Skeletal muscle tissue (tissue), 3 donors: ENCODE measurements at regions not wholly inside any gene's neighbourhood (a gene's known extent, or its start where the extent isn't known, plus 50 kb on each side); places are given as distances from the start of the nearest gene placed in this dataset.

Source experiments
- H3K27ac ChIP-seq: one replicate; pipeline ENCODE4 v1.7.0; 2013; ENCODE audit warnings: mild to moderate bottlenecking, low read depth, low read length, inconsistent platforms
- H3K27me3 ChIP-seq, 3 donors: one replicate each; pipeline ENCODE4 v1.7.0; 2013; ENCODE audit warnings: low read length in 3 of 3; ENCODE audit not compliant: control insufficient read depth in 3 of 3, insufficient read depth in 3 of 3
- H3K36me3 ChIP-seq, 3 donors: one replicate each; pipeline ENCODE4 v1.7.0; 2013; ENCODE audit warnings: low read length in 3 of 3; ENCODE audit not compliant: control insufficient read depth in 3 of 3, insufficient read depth in 3 of 3
- H3K4me1 ChIP-seq, 3 donors: one replicate each; pipeline ENCODE4 v1.7.0; 2013; ENCODE audit warnings: low read length in 3 of 3, mild to moderate bottlenecking in 3 of 3; ENCODE audit not compliant: control insufficient read depth in 3 of 3, insufficient read depth in 3 of 3
- H3K4me3 ChIP-seq, 3 donors: one replicate each; pipeline ENCODE4 v1.7.0; 2013; ENCODE audit warnings: low read length in 3 of 3
- H3K9ac ChIP-seq, 3 donors: one replicate each; pipeline ENCODE4 v1.7.0; 2013; ENCODE audit warnings: low read length in 3 of 3, mild to moderate bottlenecking in 3 of 3, moderate library complexity in 2 of 3, low read depth in 1 of 3
- H3K9me3 ChIP-seq, 3 donors: one replicate each; pipeline ENCODE4 v1.7.0; 2013; ENCODE audit warnings: low read length in 3 of 3; ENCODE audit not compliant: control insufficient read depth in 3 of 3
- donor health status: Osteomylitis.

DNA sequence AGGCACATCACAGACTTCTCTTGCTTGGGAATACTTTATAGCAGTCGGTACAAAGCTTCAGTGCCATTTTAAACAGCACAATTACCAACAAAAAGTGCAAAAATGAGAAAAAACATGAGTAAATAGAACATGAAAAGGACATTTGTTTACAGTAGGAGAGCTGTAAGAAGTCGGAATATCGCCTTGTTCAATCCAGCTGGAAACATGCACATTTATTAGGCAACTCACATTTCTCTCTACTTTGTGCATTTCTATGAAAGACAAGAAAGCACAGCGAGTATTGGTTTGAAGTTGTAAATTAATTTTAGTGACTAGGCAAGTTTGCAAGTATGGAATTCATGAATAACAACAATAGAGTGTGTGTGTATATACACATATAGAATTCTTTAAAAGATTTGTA is 484.7 kb downstream of the DACH1 start:
- Histone ChIP-seq H3K4me1 (no peaks in the 10 kb centered on the region), H3K4me3 (no peak overlapping the region), H3K27me3 (no peaks in the 10 kb centered on the region), H3K9me3 (no peaks in the 10 kb centered on the region), H3K27ac (no peak overlapping the region), H3K9ac (no peak overlapping the region), H3K36me3 (no peaks in the 10 kb centered on the region)

DNA sequence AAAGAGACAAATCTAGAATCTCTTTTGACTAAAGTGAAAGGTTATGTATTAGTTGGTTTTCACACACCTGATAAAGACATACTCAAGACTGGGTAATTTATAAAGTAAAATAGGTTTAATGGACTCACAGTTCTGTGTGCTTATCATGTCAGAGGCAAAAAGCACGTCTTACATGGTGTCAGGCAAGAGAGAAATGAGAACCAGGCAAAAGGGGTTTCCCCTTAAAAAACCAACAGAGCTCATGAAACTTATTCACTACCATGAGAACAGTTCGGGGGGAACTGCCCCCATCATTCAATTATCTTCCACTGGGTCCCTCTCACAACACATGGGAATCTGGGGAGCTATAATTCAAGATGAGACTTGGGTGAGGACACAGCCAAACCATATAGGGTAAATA is 486.8 kb downstream of the DACH1 start:
- Histone ChIP-seq H3K27me3 (no peaks in the 10 kb centered on the region), H3K9ac (no peak overlapping the region), H3K4me1 (no peaks in the 10 kb centered on the region), H3K27ac (no peak overlapping the region), H3K4me3 (no peak overlapping the region), H3K36me3 (no peaks in the 10 kb centered on the region), H3K9me3 (no peaks in the 10 kb centered on the region)

DNA sequence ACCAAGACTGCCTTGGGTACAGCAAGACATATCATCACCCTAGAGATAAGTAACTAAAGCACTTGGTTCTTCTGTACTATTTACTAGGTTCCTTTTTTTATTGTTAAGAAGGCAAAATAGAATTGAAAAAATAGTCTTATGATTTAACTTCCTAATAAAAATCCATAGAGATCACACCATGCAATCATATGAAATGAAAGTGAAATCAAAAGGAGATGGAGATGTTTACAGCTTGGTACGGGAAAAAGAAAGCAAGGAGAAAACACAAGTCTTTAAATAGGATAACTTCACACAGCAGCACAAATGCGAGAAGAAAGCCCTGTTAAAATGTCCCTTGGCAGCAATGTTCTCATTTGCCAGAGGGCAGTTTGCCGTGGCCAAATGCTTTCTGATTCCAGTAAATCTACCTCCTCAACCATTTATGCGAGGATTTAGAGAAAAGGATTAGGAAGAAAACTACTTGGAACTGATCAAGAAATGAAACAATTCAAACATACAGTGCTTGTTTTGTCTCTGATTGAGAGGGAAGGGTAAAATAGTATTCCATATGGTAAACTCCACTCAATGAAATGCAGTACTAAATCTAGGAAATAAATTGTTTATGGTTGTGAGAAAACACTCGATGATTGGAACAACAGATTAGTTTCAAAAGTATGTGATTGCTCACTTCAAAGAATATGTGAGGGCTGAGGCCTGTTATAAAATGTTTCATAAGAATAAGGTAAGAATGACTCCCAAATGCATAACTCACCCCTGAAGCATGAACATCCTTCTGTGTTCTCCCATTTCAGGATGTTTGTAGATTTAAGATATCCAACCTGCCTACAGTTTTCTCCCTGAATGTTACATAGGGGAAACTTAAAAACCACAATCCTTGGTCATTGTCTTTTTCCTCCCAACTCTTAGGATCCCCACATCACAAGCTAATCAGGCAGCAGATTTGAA is 487.8 kb downstream of the DACH1 start:
- Histone ChIP-seq H3K36me3 (no peaks in the 10 kb centered on the region), H3K4me3 (peak overlapping the region; percentile 14 to 57 (median 51)), H3K9ac (no peak overlapping the region), H3K9me3 (no peaks in the 10 kb centered on the region), H3K27ac (peak overlapping the region; percentile 59), H3K4me1 (no peaks in the 10 kb centered on the region), H3K27me3 (no peaks in the 10 kb centered on the region)

DNA sequence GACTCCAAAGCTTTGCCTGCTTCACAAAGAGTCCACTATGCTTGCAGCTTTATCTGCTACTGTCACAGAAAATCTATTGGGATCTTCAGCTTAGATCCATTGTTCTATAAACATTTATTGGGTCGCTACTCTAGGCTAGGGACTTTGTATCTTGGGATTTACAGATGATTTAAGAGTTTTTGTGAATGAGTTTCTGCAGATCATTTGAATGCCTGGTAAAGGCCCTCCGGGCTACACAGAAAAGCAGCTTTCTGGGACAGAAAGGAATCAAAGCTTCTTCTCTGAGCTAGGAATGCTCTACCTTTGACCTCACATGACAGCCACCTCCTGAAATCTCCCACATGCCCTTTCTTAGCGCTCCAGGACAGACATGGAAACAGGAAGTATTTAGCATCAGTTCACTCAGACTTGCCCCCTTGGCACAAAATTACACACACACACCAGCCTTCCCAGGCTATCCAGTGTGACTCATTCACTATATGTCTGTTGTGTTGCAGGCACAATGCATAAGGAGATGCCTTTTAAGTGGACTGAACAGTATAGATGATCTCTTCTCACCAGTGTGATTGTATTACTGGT is 492.4 kb downstream of the DACH1 start:
- Histone ChIP-seq H3K36me3 (no peaks in the 10 kb centered on the region), H3K4me1 (no peaks in the 10 kb centered on the region), H3K4me3 (no peak overlapping the region), H3K27ac (no peak overlapping the region), H3K27me3 (no peaks in the 10 kb centered on the region), H3K9me3 (no peaks in the 10 kb centered on the region), H3K9ac (no peak overlapping the region)

DNA sequence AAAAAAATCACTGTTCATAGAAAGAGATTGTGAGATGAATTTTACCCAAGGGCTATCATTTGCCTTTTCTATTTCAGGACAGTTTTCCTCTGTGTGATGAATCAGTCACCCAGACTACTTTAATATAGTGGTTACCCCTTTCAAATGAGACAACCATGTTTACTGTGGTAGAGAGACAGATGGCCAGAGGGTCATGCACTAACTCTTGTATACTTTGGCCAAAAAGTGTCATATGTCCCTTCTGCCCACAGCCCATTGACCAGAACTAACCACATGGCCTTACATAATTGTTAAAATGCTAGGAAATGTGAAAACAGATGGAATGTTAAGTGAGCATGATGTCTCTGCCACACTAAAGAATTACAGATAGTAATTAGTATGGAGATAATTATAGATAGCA is 498.7 kb downstream of the DACH1 start:
- no peak overlapping the region for H3K27ac ChIP-seq
- H3K4me1 ChIP-seq, result no peaks in the 10 kb centered on the region

DNA sequence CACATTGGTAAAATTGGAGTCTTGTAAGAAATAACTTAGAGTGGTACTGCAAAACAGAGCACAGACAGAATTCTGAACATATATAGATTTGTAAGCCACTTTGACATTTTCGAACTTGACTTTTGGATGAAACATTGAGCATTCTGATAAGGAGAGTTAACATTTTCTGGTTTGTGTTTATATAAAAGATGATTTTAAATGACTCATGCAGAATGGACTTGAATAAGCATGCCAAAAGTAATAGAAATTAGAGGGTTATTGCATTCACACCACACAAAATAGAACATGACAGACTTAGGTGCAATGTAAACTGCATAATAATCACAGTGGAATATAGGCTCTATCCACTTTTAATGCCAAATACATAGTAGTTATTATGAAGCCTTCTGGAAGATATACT is 507.0 kb downstream of the DACH1 start:
- no peak overlapping the region for H3K9ac ChIP-seq
- H3K36me3 ChIP-seq, result no peaks in the 10 kb centered on the region
- H3K27me3 ChIP-seq, result no peaks in the 10 kb centered on the region
- no peak overlapping the region for H3K4me3 ChIP-seq
- no peaks in the 10 kb centered on the region for H3K4me1 ChIP-seq
- H3K27ac ChIP-seq, result no peak overlapping the region
- no peaks in the 10 kb centered on the region for H3K9me3 ChIP-seq

More for the DNA sequence above, 498.7 kb downstream of the DACH1 start:
- no peaks in the 10 kb centered on the region for H3K27me3 ChIP-seq
- H3K9ac ChIP-seq, result no peak overlapping the region
- no peak overlapping the region for H3K4me3 ChIP-seq
- no peaks in the 10 kb centered on the region for H3K9me3 ChIP-seq
- no peaks in the 10 kb centered on the region for H3K36me3 ChIP-seq

DNA sequence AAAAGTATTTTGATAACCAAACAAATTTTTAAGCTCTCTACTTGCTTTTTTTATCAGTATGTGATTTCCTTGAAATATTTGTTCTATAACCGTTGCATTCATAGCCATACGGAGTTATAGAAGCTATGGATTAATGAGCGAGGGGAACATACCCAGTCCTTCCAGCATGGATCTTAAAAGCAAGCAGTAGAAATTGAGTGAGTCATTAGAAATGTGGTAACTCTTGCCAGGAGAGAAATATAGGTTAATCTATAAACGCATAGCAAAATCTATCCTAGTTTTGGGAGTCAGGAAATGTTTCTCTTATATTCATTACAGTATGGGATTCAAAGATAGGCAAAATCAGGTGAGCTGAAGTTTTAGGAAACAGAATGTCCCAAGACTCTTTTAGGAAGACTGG is 507.4 kb downstream of the DACH1 start:
- no peak overlapping the region for H3K9ac ChIP-seq
- no peaks in the 10 kb centered on the region for H3K9me3 ChIP-seq
- no peaks in the 10 kb centered on the region for H3K4me1 ChIP-seq
- H3K4me3 ChIP-seq, result no peak overlapping the region
- H3K36me3 ChIP-seq, result no peaks in the 10 kb centered on the region
- H3K27ac ChIP-seq, result no peak overlapping the region
- H3K27me3 ChIP-seq, result no peaks in the 10 kb centered on the region

DNA sequence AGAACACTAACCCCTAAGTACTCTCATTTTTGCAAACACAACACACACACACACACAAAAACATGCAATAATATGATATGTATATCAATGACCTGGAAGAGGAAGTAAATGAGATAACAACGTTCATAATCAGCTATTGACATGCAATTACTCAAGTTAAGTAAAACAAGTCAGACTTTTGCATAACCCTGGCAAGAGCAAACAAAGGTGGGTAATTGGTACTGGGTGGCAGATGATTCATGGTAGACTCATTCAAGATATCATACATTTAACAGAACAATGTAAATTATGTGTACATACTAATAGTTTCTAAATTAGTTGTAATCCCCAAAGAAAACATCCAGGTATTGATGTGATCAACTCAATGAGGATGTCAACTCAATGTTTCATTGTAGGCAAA is 508.8 kb downstream of the DACH1 start:
- Histone ChIP-seq H3K4me3 (no peak overlapping the region), H3K27me3 (no peaks in the 10 kb centered on the region), H3K9ac (no peak overlapping the region), H3K4me1 (no peaks in the 10 kb centered on the region), H3K36me3 (no peaks in the 10 kb centered on the region), H3K27ac (no peak overlapping the region), H3K9me3 (no peaks in the 10 kb centered on the region)

DNA sequence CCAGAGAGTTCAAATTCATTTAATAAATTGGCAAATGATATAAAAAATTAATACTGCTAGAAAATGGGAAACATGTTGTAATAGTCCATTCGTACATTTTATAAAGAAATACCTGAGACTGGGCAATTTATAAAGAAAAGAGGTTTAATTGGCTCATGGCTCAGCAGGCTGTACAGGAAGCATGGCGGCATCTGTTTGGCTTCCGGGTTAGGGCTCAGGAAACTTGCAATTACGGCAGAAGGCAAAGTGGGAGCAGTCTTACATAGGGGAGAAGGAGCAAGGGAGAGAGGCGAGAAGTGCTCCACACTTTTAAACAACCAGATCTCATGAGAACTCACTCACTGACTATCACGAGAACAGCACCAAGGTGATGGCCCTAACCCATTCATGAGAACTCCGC is 512.0 kb downstream of the DACH1 start:
- no peaks in the 10 kb centered on the region for H3K9me3 ChIP-seq
- H3K4me1 ChIP-seq, result no peaks in the 10 kb centered on the region
- no peak overlapping the region for H3K4me3 ChIP-seq
- H3K27me3 ChIP-seq, result no peaks in the 10 kb centered on the region
- H3K27ac ChIP-seq, result no peak overlapping the region
- H3K9ac ChIP-seq, result no peak overlapping the region
- H3K36me3 ChIP-seq, result no peaks in the 10 kb centered on the region

DNA sequence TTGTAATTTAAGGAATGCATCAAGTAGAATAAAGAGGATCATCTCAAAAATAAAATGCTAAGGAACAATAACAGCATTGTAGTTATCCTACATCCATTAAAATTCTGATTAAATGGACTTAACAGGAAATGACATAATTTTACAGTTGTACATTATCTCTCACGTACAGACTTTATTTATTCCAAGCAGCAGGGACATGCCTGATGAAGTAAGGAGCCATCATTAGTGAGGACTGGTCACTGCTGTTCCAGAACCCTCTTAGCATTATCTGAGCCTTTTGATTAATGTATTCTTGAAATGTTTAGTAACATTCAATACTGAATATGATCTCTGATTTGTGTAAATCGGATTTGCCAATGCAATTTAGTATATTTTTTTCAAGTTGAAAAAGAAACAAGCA is 516.1 kb downstream of the DACH1 start:
- Histone ChIP-seq H3K27ac (no peak overlapping the region), H3K9ac (no peak overlapping the region), H3K9me3 (no peaks in the 10 kb centered on the region), H3K27me3 (no peaks in the 10 kb centered on the region), H3K36me3 (no peaks in the 10 kb centered on the region), H3K4me1 (no peaks in the 10 kb centered on the region), H3K4me3 (no peak overlapping the region)
